Occipital lobe (tissue), 2 donors: ENCODE measurements at regions not wholly inside any gene's neighbourhood (a gene's known extent, or its start where the extent isn't known, plus 50 kb on each side); places are given as distances from the start of the nearest gene placed in this dataset. TPM values are rescaled to one million over a fixed set of nuclear protein-coding genes. Genes with fewer than 3 reads are reported as not detected.

Experiments
- DNase-seq: peaks from one replicate; lab custom pipeline; 2025; lab: John Stamatoyannopoulos, UW
- small RNA-seq: library from RNA; depleted of rRNA; stranded (forward); fragments of <200 nt; gene quantifications from one replicate; pipeline ENCODE3, GENCODE V24; 2014

- no peak for DNase-seq
These were observed 63.8 kb upstream of the SSTR1 start for GRCh38 chr14:38143659-38144505.

- DNase-seq = no peak
These were observed 62.6 kb upstream of the SSTR1 start for GRCh38 chr14:38145142-38145541.

GRCh38 chr14:38150075-38150474, 57.6 kb upstream of the SSTR1 start:
- DNase-seq = no peak

Small RNAs in the stretch of these regions (small RNA-seq; reads per million reads assigned to genes)
- 0.09 reads per million for gene RF00406
- not detected for gene RNU6-1277P
